Smooth muscle cell (in vitro differentiated cells): ENCODE measurements at regions not wholly inside any gene's neighbourhood (a gene's known extent, or its start where the extent isn't known, plus 50 kb on each side); places are given as distances from the start of the nearest gene placed in this dataset.
A peak's percentile ranks its signal among the peaks of the same experiment; 100 is the strongest.

Experiments
- DNase-seq: peaks from one replicate; lab custom pipeline; 2025; ENCODE audit not compliant: unreplicated experiment; lab: John Stamatoyannopoulos, UW
- H2AFZ ChIP-seq: fragments of 200-600 bp; sonication (generic); 2 replicates; pipeline ENCODE4 v1.6.0; 2016; ENCODE audit warnings: antibody characterized with exemption, low read depth, mild to moderate bottlenecking
- H3F3A ChIP-seq: fragments of 200-600 bp; sonication (generic); 2 replicates; pipeline ENCODE4 v1.6.0; 2017; ENCODE audit warnings: antibody characterized with exemption, low read depth
- H3K27ac ChIP-seq: fragments of 200-600 bp; sonication (generic); 2 replicates; pipeline ENCODE4 v1.5.1; 2016; ENCODE audit warnings: low read depth, mild to moderate bottlenecking
- H3K27me3 ChIP-seq: fragments of 200-600 bp; sonication (generic); 2 replicates; pipeline ENCODE4 v1.6.1; 2016; ENCODE audit warnings: low read depth, mild to moderate bottlenecking
- H3K36me3 ChIP-seq: fragments of 200-600 bp; sonication (generic); 2 replicates; pipeline ENCODE4 v1.5.1; 2016; ENCODE audit warnings: low read depth
- H3K4me1 ChIP-seq: fragments of 200-600 bp; sonication (generic); 2 replicates; pipeline ENCODE4 v1.5.1; 2016; ENCODE audit warnings: low read depth
- H3K4me2 ChIP-seq: fragments of 200-600 bp; sonication (generic); 2 replicates; pipeline ENCODE4 v1.6.0; 2016; ENCODE audit warnings: mild to moderate bottlenecking
- H3K4me3 ChIP-seq: fragments of 200-600 bp; sonication (generic); 2 replicates; pipeline ENCODE4 v1.5.1; 2016; ENCODE audit warnings: mild to moderate bottlenecking
- H3K79me2 ChIP-seq: fragments of 200-600 bp; sonication (generic); 2 replicates; pipeline ENCODE4 v1.6.0; 2016; ENCODE audit warnings: low read depth, mild to moderate bottlenecking
- H3K9ac ChIP-seq: fragments of 200-600 bp; sonication (generic); 2 replicates; pipeline ENCODE4 v1.6.0; 2016; ENCODE audit warnings: low read depth
- H3K9me3 ChIP-seq: fragments of 200-600 bp; sonication (generic); replicated peaks from 2 replicates; pipeline ENCODE4 v1.5.1; 2016; ENCODE audit warnings: low read depth
- H4K20me1 ChIP-seq: fragments of 200-600 bp; sonication (generic); 2 replicates; pipeline ENCODE4 v1.6.0; 2016; ENCODE audit warnings: low read depth
- WGBS: methylation state at CpG from one replicate; pipeline ENCODE4 v1.1.7; 2016; ENCODE audit warnings: low lambda C conversion rate; 5-methylcytosine and 5-hydroxymethylcytosine counted together
- TF ChIP-seq, protein P1 (sequence below): fragments of 200-600 bp; sonication (generic); IDR thresholded peaks from 2 replicates; pipeline ENCODE4 v1.5.1; 2017; ENCODE audit warnings: borderline replicate concordance, mild to moderate bottlenecking, antibody characterized with exemption; ENCODE audit not compliant: insufficient read depth, poor library complexity, severe bottlenecking

DNA sequence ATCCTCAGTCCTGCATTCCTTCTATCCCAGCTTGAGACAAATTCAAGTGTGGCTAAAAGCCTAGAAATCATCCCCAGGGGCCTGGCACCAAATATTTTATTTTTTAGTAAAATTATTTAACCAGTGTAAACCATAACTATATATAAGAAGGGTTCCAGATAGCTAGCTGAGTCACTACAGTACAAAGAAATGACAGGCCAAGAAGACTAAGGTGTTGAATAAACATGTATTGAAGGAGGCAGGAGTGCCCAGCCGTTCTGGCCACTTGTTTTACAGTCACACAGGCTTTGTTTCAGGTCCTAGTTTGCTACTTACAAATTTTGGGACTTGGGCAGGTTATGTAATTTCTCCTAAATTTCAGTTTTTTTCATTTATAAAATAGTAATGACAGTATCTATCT is 225.9 kb upstream of the PITX2 start:
- no peak for DNase-seq
- no peaks in the 10 kb centered on the region for H3F3A ChIP-seq
- peaks cover 24% of the 10 kb centered on the region for H3K79me2 ChIP-seq
- WGBS: 62% methylated on average over 1 of the region's 1 CpG
- TF ChIP-seq, protein P1, sequence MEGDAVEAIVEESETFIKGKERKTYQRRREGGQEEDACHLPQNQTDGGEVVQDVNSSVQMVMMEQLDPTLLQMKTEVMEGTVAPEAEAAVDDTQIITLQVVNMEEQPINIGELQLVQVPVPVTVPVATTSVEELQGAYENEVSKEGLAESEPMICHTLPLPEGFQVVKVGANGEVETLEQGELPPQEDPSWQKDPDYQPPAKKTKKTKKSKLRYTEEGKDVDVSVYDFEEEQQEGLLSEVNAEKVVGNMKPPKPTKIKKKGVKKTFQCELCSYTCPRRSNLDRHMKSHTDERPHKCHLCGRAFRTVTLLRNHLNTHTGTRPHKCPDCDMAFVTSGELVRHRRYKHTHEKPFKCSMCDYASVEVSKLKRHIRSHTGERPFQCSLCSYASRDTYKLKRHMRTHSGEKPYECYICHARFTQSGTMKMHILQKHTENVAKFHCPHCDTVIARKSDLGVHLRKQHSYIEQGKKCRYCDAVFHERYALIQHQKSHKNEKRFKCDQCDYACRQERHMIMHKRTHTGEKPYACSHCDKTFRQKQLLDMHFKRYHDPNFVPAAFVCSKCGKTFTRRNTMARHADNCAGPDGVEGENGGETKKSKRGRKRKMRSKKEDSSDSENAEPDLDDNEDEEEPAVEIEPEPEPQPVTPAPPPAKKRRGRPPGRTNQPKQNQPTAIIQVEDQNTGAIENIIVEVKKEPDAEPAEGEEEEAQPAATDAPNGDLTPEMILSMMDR: no peak
- no peak overlapping the region for H3K4me3 ChIP-seq
- peak overlapping the region; percentile 66 for H3K27ac ChIP-seq
- H3K27me3 ChIP-seq: no peaks in the 10 kb centered on the region
- H2AFZ ChIP-seq: peak overlapping the region; percentile 28
- H3K4me1 ChIP-seq: peaks cover 13% of the 10 kb centered on the region
- H3K4me2 ChIP-seq: peak overlapping the region; percentile 68
- H3K9me3 ChIP-seq: no peaks in the 10 kb centered on the region
- H4K20me1 ChIP-seq: no peaks in the 10 kb centered on the region
- H3K36me3 ChIP-seq: no peaks in the 10 kb centered on the region
- H3K9ac ChIP-seq: no peak overlapping the region

DNA sequence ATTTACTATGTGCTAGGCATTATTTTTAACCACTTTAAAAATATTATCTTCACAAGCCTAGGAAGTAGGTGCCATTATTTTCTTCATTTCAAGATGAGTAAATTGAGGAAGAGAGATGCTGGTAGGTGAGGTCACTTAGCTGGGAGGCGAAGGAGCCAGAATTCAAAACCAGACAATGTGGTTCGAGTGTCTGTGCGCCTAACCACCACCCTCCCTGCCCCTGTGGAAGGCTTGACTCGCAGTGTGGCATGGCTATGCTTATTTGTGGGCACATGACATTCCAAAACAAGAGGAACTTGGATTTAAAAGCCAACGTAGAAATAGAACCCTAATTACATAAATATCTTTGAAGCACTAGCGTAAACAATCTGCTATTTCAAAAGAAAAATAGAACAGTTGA is 226.6 kb upstream of the PITX2 start:
- peaks cover 24% of the 10 kb centered on the region for H3K79me2 ChIP-seq
- no peak overlapping the region for H3K4me3 ChIP-seq
- DNase-seq: no peak
- H4K20me1 ChIP-seq: no peaks in the 10 kb centered on the region
- H2AFZ ChIP-seq: no peak overlapping the region
- peak overlapping the region; percentile 68 for H3K4me2 ChIP-seq
- H3K9ac ChIP-seq: no peak overlapping the region
- TF ChIP-seq, protein P1: no peak
- H3K4me1 ChIP-seq: peaks cover 16% of the 10 kb centered on the region
- no peaks in the 10 kb centered on the region for H3F3A ChIP-seq
- H3K9me3 ChIP-seq: no peaks in the 10 kb centered on the region
- H3K27ac ChIP-seq: peak overlapping the region; percentile 66
- no peaks in the 10 kb centered on the region for H3K27me3 ChIP-seq
- WGBS: 60% methylated on average over 6 of the region's 6 CpGs
- H3K36me3 ChIP-seq: no peaks in the 10 kb centered on the region

DNA sequence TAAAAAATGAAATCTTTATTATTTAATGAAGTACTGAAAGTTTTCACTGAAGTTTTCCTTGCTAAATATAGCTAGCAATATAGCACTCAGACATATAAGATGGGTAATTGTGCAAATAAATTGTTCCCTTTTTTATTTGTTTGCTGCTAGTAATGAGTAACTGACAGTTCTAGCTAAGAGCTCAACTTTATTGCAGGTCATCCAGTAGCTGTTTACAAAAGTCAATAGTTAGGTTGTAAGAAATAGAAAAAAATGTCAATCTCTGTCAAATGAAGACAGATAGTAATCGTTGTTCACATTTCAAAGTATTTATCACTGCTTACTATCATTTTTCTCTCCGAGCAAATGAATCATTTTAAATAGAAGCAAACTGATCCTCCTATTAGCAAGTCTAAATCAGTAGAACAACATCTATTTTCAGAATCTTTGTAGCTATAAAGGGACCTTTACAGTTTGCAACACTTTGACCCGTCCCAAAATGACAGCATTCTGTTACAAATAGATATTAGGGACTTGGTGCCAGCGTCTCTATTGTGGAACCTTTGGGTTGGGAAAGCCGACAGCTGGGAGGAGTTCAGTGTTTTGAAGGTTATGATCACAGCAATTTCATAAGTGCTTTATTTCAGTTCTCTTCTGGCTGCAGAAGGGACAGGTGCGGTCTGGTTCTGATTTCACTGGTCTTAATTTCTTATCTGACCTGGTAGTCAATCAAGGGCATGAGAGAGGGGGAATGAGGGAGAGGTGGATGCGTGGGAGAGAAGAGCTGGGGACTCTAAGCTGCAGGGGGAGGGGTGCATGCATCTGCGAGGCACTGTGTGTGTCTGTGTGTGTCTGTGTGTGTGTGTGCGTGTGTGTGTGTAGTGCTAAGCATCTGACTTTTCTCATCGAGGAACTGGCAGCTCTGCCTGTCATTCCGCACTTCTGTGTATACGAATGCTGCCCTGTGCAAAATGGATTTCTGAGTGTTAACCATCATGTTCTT is 227.9 kb upstream of the PITX2 start:
- no peak for DNase-seq
- Histone ChIP-seq H3K9ac (no peak overlapping the region), H2AFZ (peak overlapping the region; percentile 6), H3K36me3 (no peaks in the 10 kb centered on the region), H3K27ac (peak overlapping the region; percentile 66), H3K9me3 (no peaks in the 10 kb centered on the region), H3K79me2 (peaks cover 24% of the 10 kb centered on the region), H3K4me3 (peak overlapping the region; percentile 2), H3K27me3 (no peaks in the 10 kb centered on the region), H3K4me1 (peaks cover 16% of the 10 kb centered on the region), H4K20me1 (no peaks in the 10 kb centered on the region), H3F3A (peaks cover 9% of the 10 kb centered on the region), H3K4me2 (peak overlapping the region; percentile 82)
- TF ChIP-seq, protein P1: no peak
- 49% methylated on average over 12 of the region's 12 CpGs for WGBS
